Gastroesophageal sphincter (tissue), 4 donors: ENCODE measurements at regions not wholly inside any gene's neighbourhood (a gene's known extent, or its start where the extent isn't known, plus 50 kb on each side); places are given as distances from the start of the nearest gene placed in this dataset.

Experiments
- ATAC-seq: fragments of 150-250 bp; one replicate; pipeline ENCODE4 v1.9.1; 2016; ENCODE audit warnings: mild to moderate bottlenecking, moderate library complexity
- H3K27ac ChIP-seq, 4 donors: fragments of 200-600 bp; sonication (generic) in 3 of 4; 1 replicate in 3 of 4; 2 replicates in 1 of 4; pipeline ENCODE4 v1.5.1; 2016 to 2019
- H3K27me3 ChIP-seq: fragments of 200-600 bp; sonication (generic); one replicate; pipeline ENCODE4 v1.5.1; 2019
- H3K36me3 ChIP-seq, 2 donors: fragments of 200-600 bp; sonication (generic); one replicate each; pipeline ENCODE4 v1.5.1; 2019; ENCODE audit warnings: control low read depth in 1 of 2
- H3K4me1 ChIP-seq, 3 donors: fragments of 200-600 bp; sonication (generic); 1 replicate in 2 of 3; 2 replicates in 1 of 3; pipeline ENCODE4 v1.5.1; 2016 to 2019; ENCODE audit warnings: control low read depth in 2 of 3
- H3K4me3 ChIP-seq, 2 donors: fragments of 200-600 bp; sonication (generic); one replicate each; pipeline ENCODE4 v1.5.1; 2019; ENCODE audit warnings: mild to moderate bottlenecking in 1 of 2, moderate library complexity in 1 of 2
- H3K9me3 ChIP-seq, 3 donors: fragments of 200-600 bp; sonication (generic); one replicate each; pipeline ENCODE4 v1.5.1; 2017 to 2019; ENCODE audit warnings: control low read depth in 2 of 3
- CTCF ChIP-seq, 4 experiments: fragments of 200-600 bp in 2 of 4; fragments of 450-650 bp in 2 of 4; sonication (generic) in 1 of 4; IDR thresholded peaks; one replicate each; pipeline ENCODE4 v1.5.1; 2017 to 2019; ENCODE audit warnings: antibody characterized with exemption in 4 of 4, mild to moderate bottlenecking in 2 of 4, moderate library complexity in 2 of 4
- EP300 ChIP-seq: sonication (generic); formaldehyde crosslinking; IDR thresholded peaks from one replicate; pipeline ENCODE4 v1.6.1; 2017; ENCODE audit warnings: antibody characterized with exemption, mild to moderate bottlenecking
- POLR2A ChIP-seq, 2 donors: fragments of 450-650 bp; IDR thresholded peaks; one replicate each; pipeline ENCODE4 v1.6.1; 2017; ENCODE audit warnings: antibody characterized with exemption in 2 of 2, mild to moderate bottlenecking in 2 of 2, moderate library complexity in 1 of 2
- POLR2AphosphoS5 ChIP-seq: sonication (generic); formaldehyde crosslinking; IDR thresholded peaks from one replicate; pipeline ENCODE4 v1.6.1; 2017; ENCODE audit warnings: antibody characterized with exemption
- WGBS, 2 donors: methylation state at CpG; one replicate each; pipeline ENCODE4 v1.1.5; 2018; ENCODE audit warnings: low coverage in 1 of 2; 5-methylcytosine and 5-hydroxymethylcytosine counted together

- Histone ChIP-seq H3K27me3 (no peaks in the 10 kb centered on the region), H3K9me3 (no peaks in the 10 kb centered on the region), H3K4me1 (no peaks in the 10 kb centered on the region), H3K4me3 (no peak overlapping the region), H3K36me3 (no peaks in the 10 kb centered on the region), H3K27ac (no peak overlapping the region)
- WGBS, 2 donors, result 62 to 86% methylated on average over 3 of the region's 3 CpGs
- ATAC-seq, result no peak
- no peak for TF ChIP-seq POLR2A (IDR thresholded peaks at IDR 0.05)
- TF ChIP-seq CTCF (IDR thresholded peaks at IDR 0.05), result no peak
- TF ChIP-seq EP300, result no peak
- no peak for TF ChIP-seq POLR2AphosphoS5
Observed at GRCh38 chr5:111670826-111671492, 86.0 kb downstream of the NREP start.

GRCh38 chr5:111668477-111669414, 88.2 kb downstream of the NREP start:
- H3K4me3 ChIP-seq, result no peak overlapping the region
- TF ChIP-seq CTCF (IDR thresholded peaks at IDR 0.05), result no peak
- WGBS, 2 donors, result 40 to 61% methylated on average over 3 to 4 of the region's 4 CpGs
- ATAC-seq, result no peak
- no peak overlapping the region for H3K27ac ChIP-seq
- H3K36me3 ChIP-seq, result no peaks in the 10 kb centered on the region
- no peaks in the 10 kb centered on the region for H3K9me3 ChIP-seq
- no peaks in the 10 kb centered on the region for H3K27me3 ChIP-seq
- no peaks in the 10 kb centered on the region for H3K4me1 ChIP-seq

GRCh38 chr5:111667128-111667736, 89.8 kb downstream of the NREP start:
- no peaks in the 10 kb centered on the region for H3K36me3 ChIP-seq
- H3K4me1 ChIP-seq, result no peaks in the 10 kb centered on the region
- ATAC-seq, result no peak
- 80 to 89% methylated on average over 1 to 2 of the region's 2 CpGs for WGBS, 2 donors
- no peak for TF ChIP-seq POLR2A (IDR thresholded peaks at IDR 0.05)
- H3K4me3 ChIP-seq, result no peak overlapping the region
- no peaks in the 10 kb centered on the region for H3K9me3 ChIP-seq
- H3K27me3 ChIP-seq, result no peaks in the 10 kb centered on the region
- H3K27ac ChIP-seq, result no peak overlapping the region

- TF ChIP-seq POLR2AphosphoS5 (no peak), EP300 (no peak), CTCF (IDR thresholded peaks at IDR 0.05) (no peak), POLR2A (IDR thresholded peaks at IDR 0.05) (no peak)
- WGBS, 2 donors, result 62 to 90% methylated on average over 2 of the region's 2 CpGs
- Histone ChIP-seq H3K27ac (no peak overlapping the region), H3K4me3 (no peak overlapping the region), H3K9me3 (no peaks in the 10 kb centered on the region), H3K4me1 (no peaks in the 10 kb centered on the region), H3K27me3 (no peaks in the 10 kb centered on the region), H3K36me3 (no peaks in the 10 kb centered on the region)
- ATAC-seq, result no peak
Observed at GRCh38 chr5:111656580-111656979, 100.4 kb downstream of the NREP start.

- 11 to 20% methylated on average over 1 to 2 of the region's 2 CpGs for WGBS, 2 donors
- peak; percentile 92 for ATAC-seq
- H3K36me3 ChIP-seq, result no peaks in the 10 kb centered on the region
- H3K4me1 ChIP-seq, result no peaks in the 10 kb centered on the region
- H3K27me3 ChIP-seq, result no peaks in the 10 kb centered on the region
- TF ChIP-seq POLR2AphosphoS5, result peak; percentile 81
- TF ChIP-seq EP300, result no peak
- H3K4me3 ChIP-seq, result no peak overlapping the region
- H3K9me3 ChIP-seq, result no peaks in the 10 kb centered on the region
- peak overlapping the region in 2 of 4 donors; percentile 20 to 32 for H3K27ac ChIP-seq
Observed at GRCh38 chr5:111655169-111655924, 101.6 kb downstream of the NREP start.
